ENCODE measurements at regions not wholly inside any gene's neighbourhood (a gene's known extent, or its start where the extent isn't known, plus 50 kb on each side); places are given as distances from the start of the nearest gene placed in this dataset.
A peak's percentile ranks its signal among the peaks of the same experiment; 100 is the strongest.

DNA sequence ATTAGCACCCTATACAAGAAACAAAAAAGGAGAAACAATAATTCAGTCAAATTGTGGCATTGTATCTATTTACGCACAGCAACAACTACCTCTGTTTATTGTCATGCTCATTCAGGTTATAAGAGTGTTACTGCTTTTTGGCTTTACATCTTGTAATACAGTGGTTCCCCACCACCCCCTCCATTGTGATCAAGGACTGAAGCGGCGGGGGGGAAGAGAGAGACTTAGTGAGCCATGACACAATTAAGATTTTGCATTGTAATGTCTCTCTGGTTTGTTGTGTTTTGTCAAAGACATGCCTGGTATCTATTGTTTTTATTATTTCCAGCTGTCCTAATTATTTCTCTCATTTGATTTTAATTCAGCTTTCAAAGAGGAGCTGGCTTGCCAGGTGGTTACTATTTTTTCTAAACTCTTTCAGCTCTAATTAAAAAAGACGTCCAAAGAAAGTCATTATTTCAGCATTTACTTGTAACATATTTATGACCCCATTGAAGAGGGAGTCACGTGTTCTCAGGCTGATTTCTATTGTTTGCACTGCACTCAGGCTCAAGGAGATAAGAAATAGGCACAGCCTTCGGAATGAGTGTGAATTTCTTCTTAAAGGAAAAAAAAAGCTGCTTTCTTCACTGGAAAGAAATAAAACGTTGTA is 234.4 kb upstream of the TBL1XR1 start:
- no peak overlapping the region for H3K4me3 ChIP-seq (ENCODE audit: low read depth, low read length)
- TF ChIP-seq, protein P1, sequence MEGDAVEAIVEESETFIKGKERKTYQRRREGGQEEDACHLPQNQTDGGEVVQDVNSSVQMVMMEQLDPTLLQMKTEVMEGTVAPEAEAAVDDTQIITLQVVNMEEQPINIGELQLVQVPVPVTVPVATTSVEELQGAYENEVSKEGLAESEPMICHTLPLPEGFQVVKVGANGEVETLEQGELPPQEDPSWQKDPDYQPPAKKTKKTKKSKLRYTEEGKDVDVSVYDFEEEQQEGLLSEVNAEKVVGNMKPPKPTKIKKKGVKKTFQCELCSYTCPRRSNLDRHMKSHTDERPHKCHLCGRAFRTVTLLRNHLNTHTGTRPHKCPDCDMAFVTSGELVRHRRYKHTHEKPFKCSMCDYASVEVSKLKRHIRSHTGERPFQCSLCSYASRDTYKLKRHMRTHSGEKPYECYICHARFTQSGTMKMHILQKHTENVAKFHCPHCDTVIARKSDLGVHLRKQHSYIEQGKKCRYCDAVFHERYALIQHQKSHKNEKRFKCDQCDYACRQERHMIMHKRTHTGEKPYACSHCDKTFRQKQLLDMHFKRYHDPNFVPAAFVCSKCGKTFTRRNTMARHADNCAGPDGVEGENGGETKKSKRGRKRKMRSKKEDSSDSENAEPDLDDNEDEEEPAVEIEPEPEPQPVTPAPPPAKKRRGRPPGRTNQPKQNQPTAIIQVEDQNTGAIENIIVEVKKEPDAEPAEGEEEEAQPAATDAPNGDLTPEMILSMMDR (IDR thresholded peaks at IDR 0.05; ENCODE audit: insufficient read depth, low read depth, low read length), result no peak
- DNase-seq (ENCODE audit: low read depth), result no peak

DNA sequence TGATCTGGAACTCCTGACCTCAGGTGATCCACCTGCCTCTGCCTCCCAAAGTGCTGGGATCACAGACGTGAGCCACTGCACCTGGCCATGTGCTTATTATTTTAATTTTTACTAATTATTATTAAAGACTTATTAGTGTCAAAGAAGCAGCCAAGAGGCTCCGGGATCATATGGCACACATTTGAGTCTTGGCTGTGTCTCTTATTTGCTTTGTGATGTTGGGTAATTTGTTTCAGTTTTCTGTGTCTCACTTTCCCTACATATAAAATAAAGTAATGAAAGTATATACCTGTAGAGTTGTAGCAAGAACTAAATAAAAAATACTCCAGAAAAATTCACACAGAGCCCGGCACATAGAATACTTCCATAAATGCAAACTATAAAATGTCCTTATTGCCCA is 238.0 kb upstream of the TBL1XR1 start:
- no peak overlapping the region for H3K4me3 ChIP-seq (ENCODE audit: low read depth, low read length)
- DNase-seq (ENCODE audit: low read depth), result no peak
- TF ChIP-seq, protein P1 (IDR thresholded peaks at IDR 0.05; ENCODE audit: insufficient read depth, low read depth, low read length), result no peak

DNA sequence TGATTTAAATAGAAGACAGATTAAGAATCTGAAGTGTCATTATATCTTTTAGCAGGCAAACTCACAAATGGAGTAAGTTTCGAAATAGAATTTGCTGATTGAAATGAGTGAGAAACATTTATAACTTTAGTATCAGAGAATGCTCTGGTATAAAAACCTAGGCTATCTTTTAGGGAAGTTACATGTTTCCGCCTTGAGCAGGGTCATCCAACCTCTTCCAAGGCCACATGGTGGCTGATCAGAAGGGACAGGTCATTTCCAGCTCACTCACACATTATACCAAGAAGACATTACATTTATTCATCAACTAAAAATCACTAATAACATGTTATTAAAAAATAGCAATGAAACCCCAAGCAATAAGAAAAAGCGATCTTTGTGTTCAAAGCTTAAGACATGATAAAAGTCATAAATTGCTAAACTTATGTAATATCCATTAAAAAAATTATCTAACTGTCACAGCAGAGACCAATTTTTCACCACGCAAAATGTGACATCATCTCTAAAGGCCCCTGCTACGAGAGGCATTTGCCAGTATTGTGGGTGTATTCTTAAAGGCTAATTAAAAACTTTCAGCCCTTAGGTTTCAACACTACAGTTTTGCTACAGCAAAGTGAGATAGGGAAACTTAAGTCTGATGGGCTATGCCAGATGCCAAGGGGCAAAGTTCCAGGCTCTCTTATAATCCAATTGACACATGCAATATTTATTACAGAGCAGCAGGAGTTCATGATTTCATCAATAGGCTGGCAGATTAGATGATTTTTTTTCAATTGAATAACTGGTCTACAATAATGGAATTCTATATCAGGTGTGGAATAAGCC is 240.4 kb upstream of the TBL1XR1 start:
- no peak for DNase-seq (ENCODE audit: low read depth)
- no peak overlapping the region for H3K4me3 ChIP-seq (ENCODE audit: low read depth, low read length)
- TF ChIP-seq, protein P1 (IDR thresholded peaks at IDR 0.05; ENCODE audit: insufficient read depth, low read depth, low read length), result no peak

DNA sequence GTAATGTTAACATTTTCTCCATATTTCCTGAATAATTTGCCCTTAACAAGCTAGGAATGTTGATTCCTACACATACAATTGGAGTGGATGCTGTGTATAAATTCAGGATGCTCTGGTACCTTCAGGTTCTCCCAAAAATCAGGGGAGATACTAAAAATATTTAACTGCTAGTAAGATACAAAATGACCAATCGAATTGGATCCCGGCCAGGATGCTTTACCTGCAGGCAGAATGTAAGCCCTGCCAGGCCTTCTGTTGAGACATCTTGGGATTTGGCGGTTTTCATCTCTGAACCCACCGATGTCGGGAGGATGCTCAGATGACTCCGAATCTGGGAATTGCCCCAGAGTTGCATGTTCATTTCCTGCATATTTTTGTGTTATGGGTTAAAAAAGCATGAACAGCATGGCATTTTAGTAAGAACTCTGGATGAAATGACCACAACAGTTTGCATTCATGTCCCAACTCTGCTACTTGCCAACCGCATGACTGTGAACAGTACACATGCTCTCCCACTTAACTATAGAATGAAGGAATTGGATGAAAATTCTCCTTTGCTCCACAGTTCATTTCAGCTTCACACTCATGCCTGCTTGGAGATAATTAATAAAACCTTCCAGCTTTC is 241.4 kb upstream of the TBL1XR1 start:
- TF ChIP-seq, protein P1 (IDR thresholded peaks at IDR 0.05; ENCODE audit: insufficient read depth, low read depth, low read length), result no peak
- DNase-seq (ENCODE audit: low read depth), result no peak
- H3K4me3 ChIP-seq (ENCODE audit: low read depth, low read length), result no peak overlapping the region

DNA sequence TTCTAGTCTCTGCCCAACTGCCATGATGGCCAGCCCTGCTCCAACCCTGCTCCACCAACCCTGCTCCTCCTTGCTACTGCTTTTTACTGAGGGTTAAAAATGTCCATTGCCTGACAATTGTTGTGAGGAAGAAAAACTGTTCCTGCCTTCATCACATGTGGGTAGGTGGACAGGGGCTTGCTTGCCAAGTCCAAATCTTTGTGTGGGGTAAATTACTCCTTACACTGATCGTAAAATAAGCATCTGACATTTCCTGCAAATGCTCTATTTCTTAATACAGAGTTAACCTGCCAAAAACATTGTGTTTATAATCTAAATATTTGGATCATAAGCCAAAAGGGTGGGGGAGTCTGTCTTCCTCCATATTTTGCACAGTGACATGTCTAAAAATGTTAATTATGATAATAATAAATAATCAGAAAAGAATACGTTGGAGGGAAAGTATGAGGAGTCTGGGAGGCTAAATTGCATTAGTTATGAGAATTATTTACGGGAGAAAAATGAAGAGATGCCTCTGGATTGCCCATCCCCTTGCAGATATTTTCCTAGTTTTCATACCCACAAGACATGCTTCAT is 242.5 kb upstream of the TBL1XR1 start:
- DNase-seq (ENCODE audit: low read depth), result peak; percentile 63
- TF ChIP-seq, protein P1 (IDR thresholded peaks at IDR 0.05; ENCODE audit: insufficient read depth, low read depth, low read length), result no peak
- no peak overlapping the region for H3K4me3 ChIP-seq (ENCODE audit: low read depth, low read length)

DNA sequence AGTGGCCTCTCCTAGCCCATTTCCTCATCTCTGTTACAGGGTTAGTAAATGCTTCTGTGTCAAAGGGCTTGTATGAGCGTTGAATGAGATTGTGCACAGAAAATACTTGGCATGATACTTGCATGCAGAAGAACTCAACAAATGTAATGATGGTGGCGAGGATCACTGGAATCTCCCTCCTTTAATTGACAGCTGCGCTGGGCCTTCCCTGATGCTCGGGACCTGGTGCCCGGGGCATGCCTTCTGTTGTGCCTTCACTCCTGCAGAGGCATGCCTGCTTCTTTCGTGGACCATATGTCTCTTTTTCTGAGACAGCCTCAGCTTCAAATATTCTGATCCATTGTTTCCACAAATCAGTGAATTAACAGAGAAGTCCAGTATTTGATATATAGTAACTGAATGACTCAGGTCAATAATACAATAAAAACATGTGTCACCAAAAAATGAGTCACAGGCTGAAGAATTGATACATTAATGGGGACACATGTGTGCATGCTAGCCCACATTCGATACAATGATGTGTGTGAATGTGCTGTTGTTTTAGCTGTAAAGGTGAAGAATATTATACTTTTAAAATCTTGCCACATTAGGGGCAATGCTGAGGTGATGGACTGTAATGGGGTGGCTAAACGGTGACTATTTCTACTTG is 243.3 kb upstream of the TBL1XR1 start:
- H3K4me3 ChIP-seq (ENCODE audit: low read depth, low read length), result no peak overlapping the region
- DNase-seq (ENCODE audit: low read depth), result no peak
- TF ChIP-seq, protein P1 (IDR thresholded peaks at IDR 0.05; ENCODE audit: insufficient read depth, low read depth, low read length), result no peak
